ENCODE measurements at regions not wholly inside any gene's neighbourhood (a gene's known extent, or its start where the extent isn't known, plus 50 kb on each side); places are given as distances from the start of the nearest gene placed in this dataset.
"Not testable (repeated sequence)": the region's sequence is repeated elsewhere in the genome, so short reads cannot be mapped to it uniquely, and the experiment has no call there.

DNA sequence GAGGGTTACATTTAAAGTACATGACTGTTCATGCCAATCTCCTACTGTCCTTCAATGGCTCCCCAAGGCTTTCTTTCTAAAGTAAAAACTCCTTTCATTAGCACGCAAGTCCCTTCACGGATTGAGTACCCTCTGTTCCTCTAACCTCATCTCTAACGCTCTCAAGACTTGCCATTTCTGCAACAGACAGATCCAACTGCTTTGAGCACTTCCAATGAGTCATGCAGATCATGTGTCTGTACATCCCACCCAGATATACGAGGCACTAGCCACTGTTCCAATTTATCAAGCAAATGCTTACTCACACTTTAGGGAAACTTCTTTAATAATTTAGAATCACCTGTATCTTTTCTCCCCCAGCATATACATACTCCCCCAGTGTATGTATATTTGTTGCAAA lies 332.5 kb upstream of the ZFP42 start:
- H3K9ac ChIP-seq (ENCODE audit: low read length): no peak overlapping the region
- H3K27me3 ChIP-seq (ENCODE audit: control insufficient read depth, insufficient read depth, low read length): no peaks in the 10 kb centered on the region
- H3K4me3 ChIP-seq (ENCODE audit: low read length): no peak overlapping the region
- no peaks in the 10 kb centered on the region for H3K4me1 ChIP-seq (ENCODE audit: control insufficient read depth, insufficient read depth, low read length)
- H3K36me3 ChIP-seq (ENCODE audit: control insufficient read depth, insufficient read depth, low read length): no peaks in the 10 kb centered on the region
- no peaks in the 10 kb centered on the region for H3K9me3 ChIP-seq (ENCODE audit: control insufficient read depth, low read length)

DNA sequence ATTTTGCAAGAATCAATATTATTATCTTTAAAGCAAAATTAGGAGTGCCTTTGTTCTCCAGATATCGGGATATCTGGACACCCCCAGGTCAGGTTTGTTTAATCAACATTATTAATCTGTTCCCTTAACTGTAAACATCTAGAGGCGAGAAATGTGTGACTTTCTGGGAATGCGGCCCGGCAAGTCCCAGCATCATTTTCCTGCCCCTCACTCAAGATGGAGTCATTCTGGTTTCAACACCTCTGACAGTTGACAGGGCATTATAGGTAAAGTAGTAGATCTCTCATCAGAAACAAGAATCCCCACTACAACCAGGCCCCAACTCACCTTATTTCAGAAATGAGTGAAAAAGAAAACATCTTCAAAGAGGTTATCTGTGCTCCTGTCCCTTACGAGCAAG lies 331.6 kb upstream of the ZFP42 start:
- Histone ChIP-seq H3K36me3 (ENCODE audit: control insufficient read depth, insufficient read depth, low read length) (no peaks in the 10 kb centered on the region), H3K9me3 (ENCODE audit: control insufficient read depth, low read length) (no peaks in the 10 kb centered on the region), H3K4me3 (ENCODE audit: low read length) (no peak overlapping the region), H3K4me1 (ENCODE audit: control insufficient read depth, insufficient read depth, low read length) (no peaks in the 10 kb centered on the region), H3K27me3 (ENCODE audit: control insufficient read depth, insufficient read depth, low read length) (no peaks in the 10 kb centered on the region), H3K9ac (ENCODE audit: low read length) (no peak overlapping the region)

DNA sequence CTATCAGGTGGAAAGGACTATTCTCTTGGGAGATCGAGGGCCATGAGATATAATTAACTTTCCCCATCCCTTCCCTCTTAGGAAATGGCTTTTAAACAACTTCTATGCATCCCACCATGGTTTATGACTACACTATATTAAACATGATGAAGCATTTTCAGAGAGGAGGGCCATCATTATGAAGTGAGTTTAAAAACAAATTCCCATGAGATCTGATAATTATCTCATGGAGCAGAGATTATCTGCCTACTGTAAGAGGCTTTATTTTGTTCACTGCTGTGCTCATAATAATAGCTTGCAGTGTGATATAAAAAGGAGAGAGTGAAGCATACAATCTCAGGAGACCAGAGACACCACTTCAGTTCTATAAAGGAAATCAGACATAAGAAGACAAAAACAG lies 330.5 kb upstream of the ZFP42 start:
- Histone ChIP-seq H3K9me3 (ENCODE audit: control insufficient read depth, low read length) (no peaks in the 10 kb centered on the region), H3K27me3 (ENCODE audit: control insufficient read depth, insufficient read depth, low read length) (no peaks in the 10 kb centered on the region), H3K9ac (ENCODE audit: low read length) (no peak overlapping the region), H3K4me3 (ENCODE audit: low read length) (no peak overlapping the region), H3K36me3 (ENCODE audit: control insufficient read depth, insufficient read depth, low read length) (no peaks in the 10 kb centered on the region), H3K4me1 (ENCODE audit: control insufficient read depth, insufficient read depth, low read length) (no peaks in the 10 kb centered on the region)

DNA sequence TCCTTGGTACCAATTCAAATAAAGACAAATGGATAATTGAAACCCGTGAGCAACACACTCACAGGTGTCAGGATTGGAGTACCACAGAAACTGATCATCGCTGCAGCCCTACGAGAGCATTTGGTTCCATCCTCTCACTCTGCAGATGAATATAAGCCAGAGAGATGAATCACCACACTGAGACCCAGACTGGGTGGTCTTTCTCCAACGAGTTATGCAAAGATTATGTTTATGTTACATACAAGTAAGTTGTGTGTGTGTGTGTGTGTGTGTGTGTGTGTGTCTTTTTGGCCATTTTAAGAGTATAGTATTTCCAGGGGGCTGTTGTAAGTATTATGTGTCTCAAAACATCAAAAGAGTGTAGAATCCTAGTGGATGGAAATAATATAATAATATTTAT lies 329.5 kb upstream of the ZFP42 start:
- H3K27me3 ChIP-seq (ENCODE audit: control insufficient read depth, insufficient read depth, low read length): no peaks in the 10 kb centered on the region
- H3K9me3 ChIP-seq (ENCODE audit: control insufficient read depth, low read length): no peaks in the 10 kb centered on the region
- H3K4me3 ChIP-seq (ENCODE audit: low read length): no peak overlapping the region
- no peaks in the 10 kb centered on the region for H3K4me1 ChIP-seq (ENCODE audit: control insufficient read depth, insufficient read depth, low read length)
- H3K36me3 ChIP-seq (ENCODE audit: control insufficient read depth, insufficient read depth, low read length): no peaks in the 10 kb centered on the region
- H3K9ac ChIP-seq (ENCODE audit: low read length): no peak overlapping the region

DNA sequence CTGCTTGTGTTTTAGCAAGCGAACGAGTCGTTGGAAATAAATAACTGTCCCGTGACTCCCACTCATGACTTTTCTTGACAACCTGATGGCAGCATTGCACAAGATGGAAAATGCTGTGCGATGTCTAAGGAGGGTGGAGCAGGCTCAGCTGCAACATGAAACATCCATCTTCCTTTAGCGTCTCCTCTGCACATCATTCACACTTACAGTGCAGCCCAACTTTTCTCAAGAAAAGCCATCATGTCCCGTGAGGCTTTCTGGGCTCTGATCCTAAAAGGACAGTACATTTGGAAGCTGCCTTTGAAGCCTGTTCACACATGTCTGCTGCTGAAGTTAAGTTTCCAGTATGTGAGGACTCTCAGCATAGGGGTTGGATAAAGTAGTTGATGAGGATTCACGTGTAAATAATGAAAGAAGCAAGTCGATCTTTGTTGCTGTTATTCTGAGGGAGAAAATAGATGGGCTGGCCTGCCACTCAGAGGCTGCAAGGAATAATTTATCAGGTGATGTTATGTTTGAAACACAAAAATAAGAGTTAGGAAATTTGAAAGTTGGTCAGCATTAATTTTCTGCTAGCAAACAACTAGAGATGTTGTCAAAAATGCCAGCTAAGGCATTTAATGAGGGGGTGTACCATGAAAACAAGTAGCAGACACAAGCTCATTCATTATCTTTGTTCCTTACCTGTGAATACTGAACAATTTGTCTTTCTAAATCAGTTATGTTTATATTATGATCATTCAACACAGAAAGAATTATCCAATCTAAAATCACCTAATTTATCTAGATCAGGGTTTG lies 328.7 kb upstream of the ZFP42 start:
- Histone ChIP-seq H3K4me3 (ENCODE audit: low read length) (no peak overlapping the region), H3K4me1 (ENCODE audit: control insufficient read depth, insufficient read depth, low read length) (no peaks in the 10 kb centered on the region), H3K27me3 (ENCODE audit: control insufficient read depth, insufficient read depth, low read length) (no peaks in the 10 kb centered on the region), H3K36me3 (ENCODE audit: control insufficient read depth, insufficient read depth, low read length) (no peaks in the 10 kb centered on the region), H3K9me3 (ENCODE audit: control insufficient read depth, low read length) (no peaks in the 10 kb centered on the region), H3K9ac (ENCODE audit: low read length) (no peak overlapping the region)

DNA sequence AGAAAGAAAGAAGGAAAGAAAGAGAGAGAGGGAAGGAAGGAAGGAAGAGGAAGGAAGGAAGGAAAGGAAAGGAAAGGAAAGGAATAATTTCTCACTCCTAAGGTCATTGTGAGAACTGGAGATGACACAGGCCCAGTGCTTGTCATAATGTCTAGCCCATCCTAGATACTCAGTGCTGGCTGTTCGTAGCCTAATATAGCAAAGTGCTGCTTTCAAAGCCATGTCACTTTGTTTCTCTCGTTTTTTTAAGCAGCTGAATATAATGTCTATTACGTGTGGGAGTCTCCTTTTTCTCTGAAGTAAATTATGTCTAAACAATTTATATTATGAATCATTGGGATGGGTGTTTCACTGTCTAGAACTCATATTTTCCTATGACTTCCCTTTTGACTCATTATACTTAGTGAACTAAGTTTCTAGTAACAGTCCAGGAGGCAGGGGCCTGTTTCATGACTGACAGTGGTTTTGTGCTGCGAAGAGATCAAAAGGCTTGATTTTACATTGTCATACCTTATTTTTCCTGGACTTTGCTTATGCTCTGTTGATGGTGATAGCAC lies 327.0 kb upstream of the ZFP42 start:
- no peaks in the 10 kb centered on the region for H3K27me3 ChIP-seq (ENCODE audit: control insufficient read depth, insufficient read depth, low read length)
- no peak overlapping the region for H3K4me3 ChIP-seq (ENCODE audit: low read length)
- H3K9me3 ChIP-seq (ENCODE audit: control insufficient read depth, low read length): no peaks in the 10 kb centered on the region

DNA sequence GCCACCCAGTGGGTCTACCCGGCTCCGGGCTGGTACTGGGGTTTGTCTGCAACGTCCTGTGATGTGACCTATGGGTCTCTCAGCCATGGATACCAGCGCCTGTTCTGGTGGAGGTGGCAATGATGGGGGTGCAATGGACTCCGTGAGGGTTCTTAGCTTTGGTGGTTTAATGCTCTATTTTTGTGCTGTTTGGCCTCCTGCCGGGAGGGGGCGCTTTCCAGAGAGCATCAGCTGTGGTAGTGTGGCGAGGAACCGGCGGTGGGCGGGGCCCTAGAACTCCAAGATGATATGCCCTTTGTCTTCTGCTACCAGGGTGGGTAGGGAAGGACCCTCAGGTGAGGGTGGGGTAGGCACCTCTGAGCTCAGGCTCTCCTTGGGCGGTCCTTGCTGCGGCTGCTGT lies 324.1 kb upstream of the ZFP42 start:
- H3K9me3 ChIP-seq (ENCODE audit: control insufficient read depth, low read length); H3K4me1 ChIP-seq (ENCODE audit: control insufficient read depth, insufficient read depth, low read length); H3K36me3 ChIP-seq (ENCODE audit: control insufficient read depth, insufficient read depth, low read length); H3K4me3 ChIP-seq (ENCODE audit: low read length); H3K27me3 ChIP-seq (ENCODE audit: control insufficient read depth, insufficient read depth, low read length); H3K9ac ChIP-seq (ENCODE audit: low read length): not testable (repeated sequence)

More for the DNA sequence above, 327.0 kb upstream of the ZFP42 start:
- Histone ChIP-seq H3K9ac (ENCODE audit: low read length) (no peak overlapping the region), H3K36me3 (ENCODE audit: control insufficient read depth, insufficient read depth, low read length) (no peaks in the 10 kb centered on the region), H3K4me1 (ENCODE audit: control insufficient read depth, insufficient read depth, low read length) (no peaks in the 10 kb centered on the region)

DNA sequence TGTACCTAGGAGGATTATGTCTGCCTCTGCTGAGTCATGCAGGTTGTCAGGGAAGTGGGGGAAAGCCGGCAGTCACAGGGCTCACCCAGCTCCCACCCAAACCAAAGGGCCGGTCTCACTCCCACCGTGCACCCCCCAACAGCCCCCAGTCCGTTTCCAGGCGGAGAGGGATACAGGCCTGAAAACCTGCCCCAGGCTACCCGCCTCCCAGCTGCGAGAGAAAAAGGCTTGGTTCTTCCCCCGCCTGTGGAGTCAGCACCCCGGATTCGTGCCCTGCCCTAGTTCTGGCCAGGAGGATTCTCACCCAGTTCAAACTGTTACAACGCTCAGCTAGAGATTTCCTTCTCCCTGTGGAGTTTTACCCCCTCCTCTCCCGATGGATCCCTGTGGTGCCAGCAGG lies 323.6 kb upstream of the ZFP42 start:
- H3K4me1 ChIP-seq (ENCODE audit: control insufficient read depth, insufficient read depth, low read length); H3K27me3 ChIP-seq (ENCODE audit: control insufficient read depth, insufficient read depth, low read length); H3K36me3 ChIP-seq (ENCODE audit: control insufficient read depth, insufficient read depth, low read length); H3K4me3 ChIP-seq (ENCODE audit: low read length); H3K9ac ChIP-seq (ENCODE audit: low read length); H3K9me3 ChIP-seq (ENCODE audit: control insufficient read depth, low read length): not testable (repeated sequence)

DNA sequence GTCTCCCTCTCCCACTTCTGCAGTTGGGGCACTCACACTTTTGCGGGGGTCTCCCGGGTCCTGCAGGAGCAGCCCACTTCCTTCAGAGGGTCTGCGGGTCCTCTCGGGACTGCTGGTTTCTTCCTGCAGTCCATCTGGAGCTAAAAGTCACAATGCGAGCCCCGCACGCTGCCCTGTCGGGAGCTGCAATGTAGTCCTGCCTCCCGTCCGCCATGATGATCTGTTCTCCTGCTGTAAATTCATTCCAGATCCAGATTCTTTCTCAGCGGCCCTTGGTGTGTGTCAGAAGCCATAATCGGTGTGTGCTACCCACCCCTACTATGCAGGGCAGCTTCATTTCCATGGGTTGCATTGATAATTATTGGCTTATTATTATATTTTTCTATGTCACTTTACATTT lies 323.0 kb upstream of the ZFP42 start:
- H3K9ac ChIP-seq (ENCODE audit: low read length); H3K36me3 ChIP-seq (ENCODE audit: control insufficient read depth, insufficient read depth, low read length); H3K4me1 ChIP-seq (ENCODE audit: control insufficient read depth, insufficient read depth, low read length); H3K4me3 ChIP-seq (ENCODE audit: low read length); H3K27me3 ChIP-seq (ENCODE audit: control insufficient read depth, insufficient read depth, low read length); H3K9me3 ChIP-seq (ENCODE audit: control insufficient read depth, low read length): not testable (repeated sequence)

DNA sequence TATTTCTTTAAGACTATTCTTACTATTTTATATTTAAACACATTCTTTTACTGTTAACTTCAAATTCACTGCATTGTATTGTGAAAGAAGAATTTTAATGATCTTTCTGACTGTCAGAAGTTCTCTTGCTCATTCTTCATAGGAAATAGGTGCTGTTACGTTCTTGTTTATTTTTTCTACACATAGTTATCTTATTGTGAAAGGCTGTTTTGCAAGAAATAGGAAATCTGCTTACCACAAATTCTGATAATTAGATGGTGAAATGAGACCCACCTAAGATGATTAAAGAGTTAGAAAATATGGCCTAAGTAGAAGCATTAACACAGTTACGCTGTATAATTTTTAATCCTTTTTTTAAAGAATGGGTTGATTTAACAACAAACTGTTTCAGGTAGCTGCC lies 316.1 kb upstream of the ZFP42 start:
- Histone ChIP-seq H3K9ac (ENCODE audit: low read length) (no peak overlapping the region), H3K4me3 (ENCODE audit: low read length) (no peak overlapping the region), H3K27me3 (ENCODE audit: control insufficient read depth, insufficient read depth, low read length) (no peaks in the 10 kb centered on the region), H3K4me1 (ENCODE audit: control insufficient read depth, insufficient read depth, low read length) (no peaks in the 10 kb centered on the region), H3K36me3 (ENCODE audit: control insufficient read depth, insufficient read depth, low read length) (no peaks in the 10 kb centered on the region), H3K9me3 (ENCODE audit: control insufficient read depth, low read length) (no peaks in the 10 kb centered on the region)

DNA sequence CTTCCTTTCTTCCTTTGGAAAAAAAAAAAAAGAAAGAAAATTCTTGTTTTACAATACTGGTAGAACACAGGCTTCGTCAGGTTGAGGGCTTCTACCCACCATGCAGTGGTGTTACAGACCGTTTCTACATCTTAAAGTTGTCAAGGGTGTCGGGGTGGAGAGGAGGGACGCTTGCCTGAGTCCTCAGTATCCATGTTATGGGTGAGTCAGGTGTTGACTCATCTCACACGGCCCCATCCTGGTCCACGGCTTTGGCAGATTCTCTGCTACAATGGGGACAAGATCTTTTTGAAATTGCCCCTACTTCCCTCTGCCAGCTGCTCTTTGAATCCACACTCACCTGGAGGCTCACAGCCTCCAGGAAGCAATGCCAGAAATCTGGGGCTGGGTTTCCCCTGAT lies 310.3 kb upstream of the ZFP42 start:
- no peak overlapping the region for H3K9ac ChIP-seq (ENCODE audit: low read length)
- H3K9me3 ChIP-seq (ENCODE audit: control insufficient read depth, low read length): no peaks in the 10 kb centered on the region
- H3K27me3 ChIP-seq (ENCODE audit: control insufficient read depth, insufficient read depth, low read length): no peaks in the 10 kb centered on the region
- no peaks in the 10 kb centered on the region for H3K36me3 ChIP-seq (ENCODE audit: control insufficient read depth, insufficient read depth, low read length)
- no peaks in the 10 kb centered on the region for H3K4me1 ChIP-seq (ENCODE audit: control insufficient read depth, insufficient read depth, low read length)
- no peak overlapping the region for H3K4me3 ChIP-seq (ENCODE audit: low read length)

DNA sequence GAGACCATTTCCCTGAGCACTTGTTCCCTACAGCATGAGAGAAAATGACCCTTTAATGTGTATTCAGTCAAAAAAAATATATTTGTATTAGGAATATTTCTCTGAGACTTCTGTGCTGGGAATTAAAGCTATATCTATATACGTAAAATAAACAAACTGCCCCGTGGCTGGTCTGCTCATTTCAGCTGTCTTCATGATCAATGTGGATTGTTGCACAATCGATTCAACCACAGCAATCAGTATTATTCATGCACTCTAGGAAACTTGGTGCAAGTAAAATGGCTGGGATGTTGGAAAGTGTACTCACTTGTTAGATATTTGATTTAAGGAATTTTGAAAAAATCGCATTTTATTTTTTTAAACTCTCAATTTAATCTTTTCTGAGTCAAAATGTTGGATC lies 307.9 kb upstream of the ZFP42 start:
- H3K4me3 ChIP-seq (ENCODE audit: low read length): no peak overlapping the region
- no peaks in the 10 kb centered on the region for H3K36me3 ChIP-seq (ENCODE audit: control insufficient read depth, insufficient read depth, low read length)
- no peaks in the 10 kb centered on the region for H3K4me1 ChIP-seq (ENCODE audit: control insufficient read depth, insufficient read depth, low read length)
- no peaks in the 10 kb centered on the region for H3K27me3 ChIP-seq (ENCODE audit: control insufficient read depth, insufficient read depth, low read length)
- H3K9ac ChIP-seq (ENCODE audit: low read length): no peak overlapping the region
- no peaks in the 10 kb centered on the region for H3K9me3 ChIP-seq (ENCODE audit: control insufficient read depth, low read length)

DNA sequence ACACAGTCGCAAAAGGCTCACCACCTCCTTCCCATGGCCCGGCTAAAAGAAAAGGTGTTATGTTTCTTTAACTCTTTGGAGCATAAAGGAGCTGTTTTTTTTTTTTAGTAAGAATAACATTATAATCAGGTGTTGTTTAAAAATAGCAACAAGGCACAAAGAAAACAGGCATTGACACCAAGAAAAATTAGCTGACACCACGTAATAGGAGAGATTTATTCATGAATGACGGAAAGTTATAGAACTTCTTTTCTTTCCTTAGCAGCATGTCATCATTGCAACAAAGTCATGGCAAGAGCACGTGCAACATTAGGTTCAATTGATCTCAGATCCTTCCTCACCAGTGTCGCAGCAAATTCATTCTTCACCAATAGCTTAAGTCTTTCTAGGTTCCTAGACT lies 302.9 kb upstream of the ZFP42 start:
- no peak overlapping the region for H3K4me3 ChIP-seq (ENCODE audit: low read length)
- H3K9ac ChIP-seq (ENCODE audit: low read length): no peak overlapping the region
- no peaks in the 10 kb centered on the region for H3K36me3 ChIP-seq (ENCODE audit: control insufficient read depth, insufficient read depth, low read length)
- H3K9me3 ChIP-seq (ENCODE audit: control insufficient read depth, low read length): no peaks in the 10 kb centered on the region
- no peaks in the 10 kb centered on the region for H3K27me3 ChIP-seq (ENCODE audit: control insufficient read depth, insufficient read depth, low read length)
- no peaks in the 10 kb centered on the region for H3K4me1 ChIP-seq (ENCODE audit: control insufficient read depth, insufficient read depth, low read length)
